Hepatocyte (in vitro differentiated cells): ENCODE measurements at regions not wholly inside any gene's neighbourhood (a gene's known extent, or its start where the extent isn't known, plus 50 kb on each side); places are given as distances from the start of the nearest gene placed in this dataset.

Experiments
- DNase-seq: peaks from one replicate; pipeline ENCODE4 v3.0.0-alpha.2; 2016; ENCODE audit warnings: low spot score
- H2AFZ ChIP-seq: fragments of 200-600 bp; sonication (generic); 2 replicates; pipeline ENCODE4 v1.6.0; 2016; ENCODE audit warnings: antibody characterized with exemption, mild to moderate bottlenecking
- H3K27ac ChIP-seq: fragments of 200-600 bp; sonication (generic); 2 replicates; pipeline ENCODE4 v1.5.1; 2016; ENCODE audit warnings: mild to moderate bottlenecking
- H3K27me3 ChIP-seq: fragments of 200-600 bp; sonication (generic); 2 replicates; pipeline ENCODE4 v1.6.1; 2016
- H3K36me3 ChIP-seq: fragments of 200-600 bp; sonication (generic); replicated peaks from 2 replicates; pipeline ENCODE4 v1.5.1; 2016; ENCODE audit warnings: low read depth; ENCODE audit not compliant: insufficient read depth
- H3K4me1 ChIP-seq: fragments of 200-600 bp; sonication (generic); 2 replicates; pipeline ENCODE4 v1.5.1; 2016; ENCODE audit warnings: mild to moderate bottlenecking, moderate library complexity; ENCODE audit not compliant: insufficient read depth
- H3K4me2 ChIP-seq: fragments of 200-600 bp; sonication (generic); 2 replicates; pipeline ENCODE4 v1.6.0; 2016
- H3K4me3 ChIP-seq: fragments of 200-600 bp; sonication (generic); 2 replicates; pipeline ENCODE4 v1.5.1; 2016; ENCODE audit warnings: mild to moderate bottlenecking
- H3K79me2 ChIP-seq: fragments of 200-600 bp; sonication (generic); 2 replicates; pipeline ENCODE4 v1.6.0; 2017; ENCODE audit warnings: mild to moderate bottlenecking
- H3K9me2 ChIP-seq: fragments of 200-600 bp; sonication (generic); replicated peaks from 2 replicates; pipeline ENCODE4 v1.6.0; 2017; ENCODE audit warnings: mild to moderate bottlenecking; ENCODE audit not compliant: insufficient read depth
- H3K9me3 ChIP-seq: fragments of 200-600 bp; sonication (generic); 2 replicates; pipeline ENCODE4 v1.5.1; 2016; ENCODE audit warnings: low read depth, mild to moderate bottlenecking
- H4K20me1 ChIP-seq: fragments of 200-600 bp; sonication (generic); 2 replicates; pipeline ENCODE4 v1.6.0; 2016; ENCODE audit warnings: mild to moderate bottlenecking; ENCODE audit not compliant: insufficient read depth, poor library complexity, severe bottlenecking
- CTCF ChIP-seq: fragments of 200-600 bp; sonication (generic); IDR thresholded peaks from 2 replicates; pipeline ENCODE4 v1.5.1; 2016; ENCODE audit warnings: antibody characterized with exemption, mild to moderate bottlenecking; ENCODE audit not compliant: poor library complexity
- EZH2 ChIP-seq: fragments of 200-600 bp; sonication (generic); IDR thresholded peaks from 2 replicates; pipeline ENCODE4 v1.6.1; 2016; ENCODE audit warnings: antibody characterized with exemption, mild to moderate bottlenecking, borderline replicate concordance
- EZH2phosphoT487 ChIP-seq: fragments of 200-600 bp; sonication (generic); IDR thresholded peaks from one replicate; pipeline ENCODE4 v1.6.1; 2018; ENCODE audit warnings: antibody characterized with exemption, mild to moderate bottlenecking, low read depth, moderate library complexity; ENCODE audit not compliant: unreplicated experiment, severe bottlenecking
- WGBS: methylation state at CpG from one replicate; pipeline ENCODE4 v1.1.6; 2016; ENCODE audit warnings: low lambda C conversion rate; ENCODE audit errors: missing lambda C conversion rate; 5-methylcytosine and 5-hydroxymethylcytosine counted together

GRCh38 chr6:147744012-147744411 lies 235.5 kb downstream of the SAMD5 start:
- no peaks in the 10 kb centered on the region for H4K20me1 ChIP-seq
- 96% methylated on average over 1 of the region's 1 CpG for WGBS
- peaks cover 17% of the 10 kb centered on the region for H3K4me1 ChIP-seq
- H3K36me3 ChIP-seq: no peaks in the 10 kb centered on the region
- H3K27me3 ChIP-seq: no peaks in the 10 kb centered on the region
- H3K4me3 ChIP-seq: no peak overlapping the region
- no peak for DNase-seq
- TF ChIP-seq EZH2: no peak
- no peak for TF ChIP-seq EZH2phosphoT487
- no peak for TF ChIP-seq CTCF
- H3K9me2 ChIP-seq: no peaks in the 10 kb centered on the region
- no peak overlapping the region for H2AFZ ChIP-seq
- no peak overlapping the region for H3K27ac ChIP-seq
- H3K9me3 ChIP-seq: no peaks in the 10 kb centered on the region
- no peak overlapping the region for H3K4me2 ChIP-seq
- H3K79me2 ChIP-seq: no peaks in the 10 kb centered on the region

- H3K36me3 ChIP-seq: no peaks in the 10 kb centered on the region
- no peak overlapping the region for H3K27ac ChIP-seq
- no peak overlapping the region for H3K4me3 ChIP-seq
- H4K20me1 ChIP-seq: no peaks in the 10 kb centered on the region
- no peaks in the 10 kb centered on the region for H3K9me2 ChIP-seq
- DNase-seq: no peak
- H3K4me2 ChIP-seq: no peak overlapping the region
- TF ChIP-seq CTCF (no peak), EZH2phosphoT487 (no peak), EZH2 (no peak)
- H2AFZ ChIP-seq: no peak overlapping the region
- peaks cover 7% of the 10 kb centered on the region for H3K4me1 ChIP-seq
- H3K9me3 ChIP-seq: no peaks in the 10 kb centered on the region
- H3K27me3 ChIP-seq: no peaks in the 10 kb centered on the region
- 90% methylated on average over 5 of the region's 5 CpGs for WGBS
- H3K79me2 ChIP-seq: no peaks in the 10 kb centered on the region
Observed at GRCh38 chr6:147749331-147749730, 240.8 kb downstream of the SAMD5 start.

GRCh38 chr6:147750413-147750812 lies 241.9 kb downstream of the SAMD5 start:
- DNase-seq: no peak
- Histone ChIP-seq H3K27me3 (no peaks in the 10 kb centered on the region), H3K4me1 (peaks cover 7% of the 10 kb centered on the region), H2AFZ (no peak overlapping the region), H3K9me2 (no peaks in the 10 kb centered on the region), H3K36me3 (no peaks in the 10 kb centered on the region), H3K27ac (no peak overlapping the region), H3K9me3 (no peaks in the 10 kb centered on the region), H3K4me3 (no peak overlapping the region), H4K20me1 (no peaks in the 10 kb centered on the region), H3K4me2 (no peak overlapping the region), H3K79me2 (no peaks in the 10 kb centered on the region)
- WGBS: 93% methylated on average over 4 of the region's 4 CpGs
- no peak for TF ChIP-seq EZH2
- TF ChIP-seq CTCF: no peak
- no peak for TF ChIP-seq EZH2phosphoT487

GRCh38 chr6:147751232-147751631 lies 242.7 kb downstream of the SAMD5 start:
- no peaks in the 10 kb centered on the region for H3K27me3 ChIP-seq
- peaks cover 7% of the 10 kb centered on the region for H3K4me1 ChIP-seq
- TF ChIP-seq EZH2phosphoT487: no peak
- TF ChIP-seq CTCF: no peak
- no peak for TF ChIP-seq EZH2
- no peaks in the 10 kb centered on the region for H3K9me2 ChIP-seq
- no peak overlapping the region for H3K4me2 ChIP-seq
- no peaks in the 10 kb centered on the region for H3K36me3 ChIP-seq
- no peak overlapping the region for H3K27ac ChIP-seq
- DNase-seq: no peak
- H2AFZ ChIP-seq: no peak overlapping the region
- H4K20me1 ChIP-seq: no peaks in the 10 kb centered on the region
- 73% methylated on average over 6 of the region's 6 CpGs for WGBS
- H3K79me2 ChIP-seq: no peaks in the 10 kb centered on the region
- H3K9me3 ChIP-seq: no peaks in the 10 kb centered on the region
- H3K4me3 ChIP-seq: no peak overlapping the region
